GM19239 (cell line): ENCODE measurements at regions not wholly inside any gene's neighbourhood (a gene's known extent, or its start where the extent isn't known, plus 50 kb on each side); places are given as distances from the start of the nearest gene placed in this dataset.

Experiments
- DNase-seq: peaks from one replicate; pipeline ENCODE4 v3.0.0; 2011; ENCODE audit warnings: low spot score; ENCODE audit not compliant: insufficient read length
- FAIRE-seq: peaks from 2 replicates; lab custom pipeline; 2011; peaks lifted over from hg19 to GRCh38; lab: Jason Lieb, UNC

DNA sequence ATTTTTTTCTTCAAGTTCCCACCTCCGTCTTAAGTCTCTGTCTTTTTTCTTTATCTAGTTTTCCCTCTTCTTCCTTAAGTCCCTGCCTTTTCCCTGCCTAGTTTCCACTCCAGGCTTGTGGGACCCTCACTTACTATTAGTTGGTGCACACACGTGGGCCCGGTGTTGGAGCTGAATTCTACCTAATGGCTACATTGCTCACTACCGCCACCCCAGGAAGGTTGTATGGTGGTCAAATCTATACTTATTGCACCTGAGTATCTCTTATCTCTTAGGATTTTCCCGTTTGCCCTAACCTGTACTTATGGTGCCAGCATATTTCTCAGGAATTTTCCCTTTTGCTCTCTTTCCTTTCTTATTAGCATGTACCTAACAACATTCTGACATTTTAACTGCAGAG lies 692.8 kb downstream of the EPM2A start:
- no peak for FAIRE-seq
- DNase-seq, result no peak

DNA sequence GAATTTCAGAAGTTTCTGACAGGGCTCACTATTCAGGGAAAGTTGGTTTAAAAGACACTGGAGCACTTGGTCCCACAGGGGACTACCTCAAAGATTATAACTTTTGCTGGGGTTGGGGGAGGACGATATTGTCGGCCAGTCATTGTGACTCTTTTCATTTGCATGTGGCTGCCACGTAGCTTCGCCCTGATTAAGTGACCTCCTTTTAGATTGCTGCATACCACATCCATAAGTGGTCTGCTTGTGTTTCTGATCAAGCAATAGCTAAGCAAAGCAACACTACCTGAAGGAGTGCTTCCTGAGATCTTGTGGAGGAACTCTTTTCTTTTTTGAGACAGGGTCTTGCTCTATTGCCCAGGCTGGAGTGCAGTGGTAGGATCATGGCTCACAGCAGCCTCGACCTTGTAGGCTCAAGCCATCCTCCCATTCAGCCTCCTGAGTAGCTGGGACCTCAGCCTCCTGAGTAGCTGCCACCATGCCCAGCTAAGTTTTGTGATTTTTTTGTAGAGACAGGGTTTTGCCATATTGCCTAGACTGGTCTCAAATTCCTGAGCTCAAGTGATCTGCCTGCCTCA lies 691.3 kb downstream of the EPM2A start:
- no peak for FAIRE-seq
- no peak for DNase-seq

GRCh38 chr6:145044641-145045246 lies 690.6 kb downstream of the EPM2A start:
- FAIRE-seq (no peak), DNase-seq (no peak)

DNA sequence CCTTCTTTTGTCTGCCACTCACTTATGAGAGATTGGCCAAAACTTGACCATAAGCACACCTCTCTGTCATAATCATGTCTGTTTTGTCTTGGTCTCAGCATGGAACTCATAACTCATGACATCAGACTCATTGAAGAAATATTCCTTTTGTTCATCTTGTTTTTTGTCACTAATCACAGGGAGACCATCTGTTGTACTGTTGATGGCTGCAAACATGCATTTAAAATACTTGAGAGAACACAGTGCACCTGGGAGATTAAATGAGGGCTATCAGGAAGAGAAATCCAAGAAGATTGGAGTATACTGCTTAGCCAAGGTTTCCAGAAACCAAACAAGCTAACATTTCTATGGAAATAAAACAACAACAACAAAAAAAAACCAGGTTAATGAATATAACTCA lies 689.7 kb downstream of the EPM2A start:
- FAIRE-seq (no peak), DNase-seq (no peak)

DNA sequence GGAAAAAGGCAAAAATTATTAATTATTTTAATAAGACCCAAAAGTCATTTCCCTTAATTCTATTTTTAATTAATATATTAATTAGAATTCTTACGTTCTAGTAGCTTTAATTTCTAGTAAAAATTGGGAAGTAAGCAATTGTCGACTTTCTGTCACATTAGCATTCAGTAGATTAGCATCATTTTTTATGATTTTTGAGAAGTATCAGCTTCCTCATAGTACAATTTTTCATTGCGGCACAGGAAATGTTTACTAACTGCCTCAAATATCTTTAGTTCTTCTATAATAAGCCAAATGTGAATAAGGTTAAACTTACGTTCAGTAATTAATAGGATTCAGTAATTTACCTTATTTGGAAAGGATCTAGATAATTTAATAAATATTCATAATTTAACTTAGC lies 687.4 kb downstream of the EPM2A start:
- DNase-seq (no peak), FAIRE-seq (no peak)

DNA sequence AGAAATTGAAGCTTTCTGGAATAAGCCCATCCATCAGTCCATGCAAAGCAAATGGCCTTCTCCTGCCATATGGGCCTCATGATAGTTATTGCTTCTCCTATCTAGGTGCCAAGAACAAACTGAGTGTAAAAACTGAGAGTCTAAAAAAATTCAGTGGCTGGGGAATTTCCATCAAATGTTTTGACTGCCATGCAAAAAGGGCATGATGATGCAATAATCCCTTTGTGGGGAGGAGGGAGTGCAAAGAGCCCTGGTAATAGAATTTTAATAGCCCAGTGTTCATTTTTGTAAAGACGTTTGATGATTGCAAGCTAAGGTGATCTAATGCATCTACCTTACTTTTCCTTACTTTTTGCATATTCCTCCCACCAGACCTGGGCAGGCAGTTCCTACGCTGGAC lies 683.7 kb downstream of the EPM2A start:
- FAIRE-seq, result no peak
- DNase-seq, result no peak

DNA sequence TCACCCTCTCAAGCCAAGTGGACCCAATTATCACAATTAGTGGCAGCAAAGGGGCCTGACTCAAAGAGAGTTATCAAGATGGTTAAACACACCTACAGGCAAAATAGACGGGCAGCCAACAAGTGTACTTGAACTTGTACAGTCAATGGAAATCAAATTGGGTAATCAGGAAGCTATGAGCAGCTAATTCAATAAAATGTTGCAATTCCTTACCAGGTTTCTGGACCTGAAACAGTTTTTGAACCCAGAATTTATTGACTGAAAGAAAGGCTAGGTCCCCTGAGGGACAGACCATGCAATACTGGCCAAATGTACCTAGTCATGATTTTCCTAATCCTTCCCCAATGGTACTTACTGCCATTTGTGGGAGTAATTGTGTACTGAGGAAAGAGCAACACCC lies 679.8 kb downstream of the EPM2A start:
- DNase-seq (no peak), FAIRE-seq (no peak)

GRCh38 chr6:145060714-145061113 lies 674.6 kb downstream of the EPM2A start:
- DNase-seq (no peak), FAIRE-seq (no peak)

DNA sequence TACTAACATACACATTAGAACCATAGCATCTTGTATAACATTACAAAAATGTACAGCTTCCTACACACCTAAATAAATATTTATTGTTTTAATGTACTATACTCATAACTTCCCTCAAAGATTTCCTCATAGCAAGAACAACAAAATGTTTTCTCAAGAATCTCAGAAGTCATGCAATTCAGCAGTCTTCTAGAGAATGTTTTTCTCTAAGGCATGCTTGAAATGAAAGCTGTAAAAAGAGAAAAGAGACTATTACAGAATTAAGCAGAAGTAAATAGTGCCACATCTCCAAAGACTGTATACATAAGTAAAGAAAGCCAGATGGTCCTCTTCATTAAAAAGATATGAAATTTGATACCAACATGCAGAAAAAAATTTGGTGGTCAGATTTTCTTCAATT lies 672.2 kb downstream of the EPM2A start:
- DNase-seq (no peak), FAIRE-seq (no peak)

- no peak for DNase-seq
- no peak for FAIRE-seq
Observed at GRCh38 chr6:145067430-145067829, 667.9 kb downstream of the EPM2A start.

- FAIRE-seq, result no peak
- no peak for DNase-seq
Observed at GRCh38 chr6:145068577-145068976, 666.7 kb downstream of the EPM2A start.

DNA sequence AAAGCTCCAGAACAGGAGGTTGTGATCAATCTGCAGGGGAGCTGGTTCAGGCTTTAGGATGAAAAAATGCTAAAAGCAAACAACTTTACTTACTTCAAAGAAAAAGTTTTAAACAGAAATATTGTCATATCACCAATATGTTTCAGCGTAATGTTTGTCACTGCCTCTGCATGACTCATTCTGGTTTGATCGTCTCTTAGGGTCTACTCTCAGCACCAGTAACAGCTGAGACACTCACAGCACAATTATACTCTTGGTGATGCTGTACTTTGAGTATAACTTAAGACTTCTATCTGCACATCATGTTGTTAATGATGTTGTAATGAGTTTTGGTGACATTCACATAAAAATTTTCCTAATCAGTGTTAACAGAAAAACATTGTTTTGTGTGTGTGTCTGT lies 665.4 kb downstream of the EPM2A start:
- FAIRE-seq (no peak), DNase-seq (no peak)

- no peak for DNase-seq
Observed at GRCh38 chr6:145070791-145071190, 664.5 kb downstream of the EPM2A start.

DNA sequence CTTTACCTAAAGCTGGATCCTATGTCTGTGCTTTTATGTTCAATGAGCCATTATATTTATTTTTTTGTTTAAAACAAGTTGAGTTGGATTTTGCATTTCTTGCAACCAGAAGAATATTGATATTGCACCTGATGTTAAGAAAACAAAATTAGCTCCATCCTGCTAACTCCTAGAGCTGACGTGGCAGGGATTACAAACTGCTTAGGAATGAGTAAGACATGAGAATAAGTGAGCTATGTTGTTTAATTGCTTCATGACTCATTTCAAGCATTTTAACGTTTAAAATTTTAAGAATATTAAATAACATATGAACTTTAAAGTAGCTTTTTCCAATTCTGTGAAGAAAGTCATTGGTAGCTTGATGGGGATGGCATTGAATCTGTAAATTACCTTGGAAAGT lies 663.5 kb downstream of the EPM2A start:
- FAIRE-seq (no peak), DNase-seq (no peak)

More at GRCh38 chr6:145070791-145071190, 664.5 kb downstream of the EPM2A start:
- FAIRE-seq, result no peak

DNA sequence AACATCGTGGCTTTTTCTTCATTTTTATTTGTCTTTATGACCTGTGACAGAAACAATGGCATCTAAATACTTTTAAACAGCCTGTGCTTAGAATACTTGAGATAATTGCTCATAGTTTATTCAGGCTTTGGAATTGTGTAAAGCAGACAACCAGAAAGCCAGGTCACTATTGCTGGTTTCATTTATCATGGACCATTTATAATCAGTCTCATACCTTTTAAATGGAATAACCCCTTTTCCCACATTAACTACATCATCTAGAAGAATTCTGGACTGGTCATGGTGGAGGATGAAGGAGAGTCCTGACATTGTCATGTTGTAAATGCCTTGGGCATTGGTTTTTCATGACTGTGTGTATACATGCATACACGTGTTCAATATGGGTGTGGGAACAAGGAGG lies 661.5 kb downstream of the EPM2A start:
- FAIRE-seq, result no peak
- no peak for DNase-seq

DNA sequence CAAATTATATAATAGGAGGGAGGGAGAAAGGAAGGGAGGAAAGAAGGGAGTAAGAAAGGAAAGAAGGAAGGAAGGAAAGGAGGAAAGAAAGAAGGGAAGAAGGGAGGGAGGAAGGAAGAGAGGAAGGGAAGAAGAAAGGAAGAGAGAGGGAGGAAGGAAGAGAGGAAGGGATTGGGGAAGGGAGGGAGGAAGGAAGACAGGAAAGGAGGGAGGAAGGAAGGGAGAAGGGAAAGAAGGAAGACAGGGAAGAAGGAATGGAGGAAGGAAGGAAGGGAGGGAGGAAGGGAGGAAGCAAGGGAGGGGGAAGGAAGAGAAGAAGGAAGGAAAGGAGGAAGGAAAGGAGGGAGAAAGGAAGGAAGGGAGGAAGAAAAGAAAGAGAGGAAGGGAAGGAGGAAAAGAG lies 660.5 kb downstream of the EPM2A start:
- FAIRE-seq (no peak), DNase-seq (no peak)

GRCh38 chr6:145075425-145075824 lies 659.9 kb downstream of the EPM2A start:
- FAIRE-seq, result no peak

GRCh38 chr6:145076115-145076841 lies 659.0 kb downstream of the EPM2A start:
- DNase-seq, result no peak
- FAIRE-seq, result no peak

More at GRCh38 chr6:145075425-145075824, 659.9 kb downstream of the EPM2A start:
- no peak for DNase-seq

- DNase-seq (no peak), FAIRE-seq (no peak)
Observed at GRCh38 chr6:145077382-145077781, 657.9 kb downstream of the EPM2A start.

GRCh38 chr6:145080651-145081050 lies 654.7 kb downstream of the EPM2A start:
- no peak for FAIRE-seq
- DNase-seq, result no peak

- no peak for DNase-seq
- FAIRE-seq, result no peak
Observed at GRCh38 chr6:145081677-145082076, 653.6 kb downstream of the EPM2A start.

GRCh38 chr6:145082359-145082758 lies 653.0 kb downstream of the EPM2A start:
- DNase-seq (no peak), FAIRE-seq (no peak)
